Type B pancreatic cell (in vitro differentiated cells): ENCODE measurements at regions not wholly inside any gene's neighbourhood (a gene's known extent, or its start where the extent isn't known, plus 50 kb on each side); places are given as distances from the start of the nearest gene placed in this dataset.

Source experiments
- DNase-seq: peaks from one replicate; pipeline ENCODE4 v3.0.0; 2021; ENCODE audit warnings: mixed read lengths; ENCODE audit not compliant: unreplicated experiment; ENCODE audit errors: extremely low spot score
- H3K27ac Mint-ChIP-seq: 2 replicates; pipeline ENCODE4 v1.8.0; 2021; ENCODE audit warnings: mild to moderate bottlenecking, mixed read lengths
- H3K27me3 Mint-ChIP-seq: 2 replicates; pipeline ENCODE4 v1.8.0; 2021; ENCODE audit warnings: mixed read lengths
- H3K36me3 Mint-ChIP-seq: 2 replicates; pipeline ENCODE4 v1.8.0; 2021; ENCODE audit warnings: mixed read lengths
- H3K4me1 Mint-ChIP-seq: one replicate; pipeline ENCODE4 v1.8.0; 2021; ENCODE audit warnings: mixed read lengths; ENCODE audit not compliant: unreplicated experiment
- H3K4me3 Mint-ChIP-seq: 2 replicates; pipeline ENCODE4 v1.8.0; 2021; ENCODE audit warnings: mild to moderate bottlenecking, mixed read lengths
- H3K9me3 Mint-ChIP-seq: 2 replicates; pipeline ENCODE4 v1.8.0; 2021; ENCODE audit warnings: mixed read lengths
- TF ChIP-seq, protein P1 (sequence below): fragments of 200-600 bp; sonication (generic); conservative IDR thresholded peaks from 2 replicates; pipeline ENCODE4 v1.5.0; 2021; ENCODE audit warnings: antibody characterized with exemption, mild to moderate bottlenecking

DNA sequence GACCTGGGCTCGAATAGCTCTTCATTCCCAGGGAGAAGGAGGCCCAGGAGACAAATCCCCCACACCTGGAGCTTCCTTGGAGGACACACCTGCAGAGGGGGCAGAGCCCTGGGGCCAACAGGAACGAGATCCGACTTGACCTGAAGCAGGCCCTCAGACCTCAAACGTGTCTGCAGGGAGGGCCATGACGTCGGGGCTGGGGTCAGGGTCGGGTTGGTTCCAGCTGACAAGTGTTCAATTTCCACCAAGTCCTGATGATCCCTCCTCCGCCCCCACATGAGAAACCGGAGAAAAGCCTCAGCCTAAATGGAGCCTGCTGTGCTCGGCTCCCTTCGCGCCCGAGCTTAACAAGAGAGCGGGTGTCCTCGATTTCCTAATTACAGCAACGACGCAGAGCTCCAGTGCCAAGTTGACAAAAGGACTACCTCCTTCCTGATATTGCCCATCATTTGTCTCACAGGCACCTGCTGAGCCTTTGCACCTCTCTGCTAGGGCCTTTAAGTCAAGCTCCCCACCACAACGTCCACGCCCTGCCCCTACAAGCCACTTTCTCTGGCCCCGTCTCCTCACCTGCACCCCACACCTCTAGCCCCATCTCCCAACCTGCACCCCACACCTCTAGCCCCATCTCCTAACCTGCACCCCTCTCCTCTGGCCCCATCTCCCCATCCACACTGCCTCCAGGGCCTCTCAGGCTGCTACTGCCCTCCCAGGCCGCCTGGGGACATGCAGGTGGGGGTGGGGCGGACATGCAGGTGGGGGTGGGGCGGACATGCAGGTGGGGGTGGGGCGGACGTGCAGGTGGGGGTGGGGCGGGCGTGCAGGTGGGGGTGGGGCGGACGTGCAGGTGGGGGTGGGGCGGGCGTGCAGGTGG, 519.4 kb downstream of the GLRX3 start:
- DNase-seq, result no peak
- no peaks in the 10 kb centered on the region for H3K27me3 Mint-ChIP-seq
- H3K27ac Mint-ChIP-seq, result no peak overlapping the region
- H3K4me1 Mint-ChIP-seq, result no peaks in the 10 kb centered on the region
- TF ChIP-seq, protein P1, sequence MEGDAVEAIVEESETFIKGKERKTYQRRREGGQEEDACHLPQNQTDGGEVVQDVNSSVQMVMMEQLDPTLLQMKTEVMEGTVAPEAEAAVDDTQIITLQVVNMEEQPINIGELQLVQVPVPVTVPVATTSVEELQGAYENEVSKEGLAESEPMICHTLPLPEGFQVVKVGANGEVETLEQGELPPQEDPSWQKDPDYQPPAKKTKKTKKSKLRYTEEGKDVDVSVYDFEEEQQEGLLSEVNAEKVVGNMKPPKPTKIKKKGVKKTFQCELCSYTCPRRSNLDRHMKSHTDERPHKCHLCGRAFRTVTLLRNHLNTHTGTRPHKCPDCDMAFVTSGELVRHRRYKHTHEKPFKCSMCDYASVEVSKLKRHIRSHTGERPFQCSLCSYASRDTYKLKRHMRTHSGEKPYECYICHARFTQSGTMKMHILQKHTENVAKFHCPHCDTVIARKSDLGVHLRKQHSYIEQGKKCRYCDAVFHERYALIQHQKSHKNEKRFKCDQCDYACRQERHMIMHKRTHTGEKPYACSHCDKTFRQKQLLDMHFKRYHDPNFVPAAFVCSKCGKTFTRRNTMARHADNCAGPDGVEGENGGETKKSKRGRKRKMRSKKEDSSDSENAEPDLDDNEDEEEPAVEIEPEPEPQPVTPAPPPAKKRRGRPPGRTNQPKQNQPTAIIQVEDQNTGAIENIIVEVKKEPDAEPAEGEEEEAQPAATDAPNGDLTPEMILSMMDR, result no peak
- H3K9me3 Mint-ChIP-seq, result no peaks in the 10 kb centered on the region
- no peaks in the 10 kb centered on the region for H3K36me3 Mint-ChIP-seq
- no peak overlapping the region for H3K4me3 Mint-ChIP-seq

DNA sequence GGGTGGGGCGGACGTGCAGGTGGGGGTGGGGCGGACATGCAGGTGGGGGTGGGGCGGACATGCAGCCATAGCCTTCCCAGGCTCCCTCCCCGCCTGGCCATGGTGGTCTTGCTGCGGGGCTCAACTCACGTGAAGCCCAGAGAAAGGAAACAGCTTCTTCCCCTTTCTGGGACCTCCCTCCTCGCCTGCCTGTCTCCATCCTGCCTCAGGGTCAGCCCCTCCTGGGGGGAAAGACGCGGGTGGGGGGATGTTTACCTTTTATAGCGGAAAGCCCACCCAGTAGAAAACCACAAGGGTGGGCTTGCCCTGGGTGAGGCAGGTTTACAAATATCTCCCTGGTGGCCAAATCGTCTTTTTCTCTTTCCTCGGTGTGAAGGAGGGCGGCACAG, 520.0 kb downstream of the GLRX3 start:
- no peak for DNase-seq
- H3K4me1 Mint-ChIP-seq, result no peaks in the 10 kb centered on the region
- no peak overlapping the region for H3K4me3 Mint-ChIP-seq
- H3K27ac Mint-ChIP-seq, result no peak overlapping the region
- H3K36me3 Mint-ChIP-seq, result no peaks in the 10 kb centered on the region
- no peaks in the 10 kb centered on the region for H3K9me3 Mint-ChIP-seq
- no peaks in the 10 kb centered on the region for H3K27me3 Mint-ChIP-seq
- TF ChIP-seq, protein P1, result no peak

DNA sequence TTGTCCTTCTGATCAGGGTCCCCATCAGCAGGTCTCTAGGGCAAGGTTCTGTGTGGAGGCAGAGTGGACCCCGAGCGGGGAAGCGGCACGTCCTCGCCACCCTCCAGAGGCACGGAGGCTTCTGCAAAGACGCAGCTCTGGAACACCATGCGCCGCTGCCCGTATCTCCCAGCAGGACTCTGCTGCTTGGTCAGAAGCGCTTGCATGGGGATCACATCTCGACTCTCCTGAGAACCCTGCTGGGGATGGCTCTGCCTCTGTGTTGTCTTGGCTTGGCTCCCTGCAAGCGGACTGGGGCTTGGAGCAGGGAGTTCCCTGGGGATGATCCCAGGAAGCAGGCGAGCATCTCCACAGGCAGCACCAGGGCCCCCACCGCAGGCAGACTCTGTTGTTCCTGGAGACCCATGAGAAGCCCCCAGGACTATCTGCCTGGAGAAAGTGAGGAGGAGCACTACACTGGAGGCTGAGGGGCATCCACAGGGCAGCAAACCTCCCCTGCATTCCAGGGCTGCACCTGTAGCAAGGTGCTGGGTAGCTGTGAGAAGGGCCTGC, 520.5 kb downstream of the GLRX3 start:
- TF ChIP-seq, protein P1, result no peak
- Mint-ChIP-seq H3K4me1 (no peaks in the 10 kb centered on the region), H3K27ac (no peak overlapping the region), H3K9me3 (no peaks in the 10 kb centered on the region), H3K27me3 (no peaks in the 10 kb centered on the region), H3K36me3 (no peaks in the 10 kb centered on the region), H3K4me3 (no peak overlapping the region)
- DNase-seq, result no peak

DNA sequence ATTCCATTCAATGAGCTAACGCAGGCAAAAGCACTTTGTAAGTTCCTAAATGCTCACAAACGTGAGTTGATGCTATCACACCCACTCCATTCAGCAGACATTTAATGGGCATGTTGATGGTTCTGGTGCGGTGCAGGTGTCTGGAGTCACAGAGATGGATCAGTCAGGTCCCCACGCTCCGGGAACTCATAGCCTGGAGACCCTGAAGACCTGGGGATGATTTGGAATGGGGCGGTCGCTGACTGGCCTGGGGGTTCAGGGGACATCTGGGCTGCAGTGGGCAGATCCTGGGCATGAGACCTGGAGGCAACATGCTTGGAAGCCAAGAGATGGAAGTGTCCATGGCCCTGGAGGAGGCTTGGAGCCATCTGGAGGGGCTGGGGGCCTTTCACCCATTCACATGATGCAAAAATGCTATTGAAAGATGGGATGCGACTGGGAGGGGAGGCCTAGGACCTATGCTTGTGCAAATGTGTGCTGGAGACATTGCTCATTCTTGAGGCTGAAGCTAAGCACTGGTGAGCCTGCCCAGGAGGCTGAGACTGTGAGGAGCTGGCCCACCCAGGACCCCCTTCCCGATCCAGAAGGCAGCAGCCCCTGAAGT, 522.6 kb downstream of the GLRX3 start:
- no peaks in the 10 kb centered on the region for H3K9me3 Mint-ChIP-seq
- TF ChIP-seq, protein P1, result no peak
- H3K4me3 Mint-ChIP-seq, result no peak overlapping the region
- no peaks in the 10 kb centered on the region for H3K4me1 Mint-ChIP-seq
- no peaks in the 10 kb centered on the region for H3K36me3 Mint-ChIP-seq
- H3K27me3 Mint-ChIP-seq, result no peaks in the 10 kb centered on the region
- no peak for DNase-seq
- no peak overlapping the region for H3K27ac Mint-ChIP-seq

DNA sequence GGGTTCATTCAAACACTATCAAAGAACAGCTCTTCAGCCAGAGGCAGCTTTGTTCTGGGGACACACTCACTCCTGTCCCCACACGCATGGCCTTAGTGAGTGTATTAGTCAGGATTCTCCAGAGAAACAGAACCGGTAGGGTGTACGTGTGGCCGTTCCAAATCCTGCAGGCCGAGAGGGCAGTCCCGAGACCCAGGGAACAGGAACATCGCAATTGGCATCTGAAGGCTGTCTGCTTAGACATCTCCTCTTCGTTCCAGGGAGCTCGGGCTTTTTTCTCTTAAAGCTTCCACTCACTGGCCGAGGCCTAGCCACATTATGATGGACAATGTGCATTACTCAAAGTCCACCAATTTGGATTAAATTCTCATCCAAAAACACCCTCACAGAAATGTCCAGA, 523.3 kb downstream of the GLRX3 start:
- no peak for DNase-seq
- no peaks in the 10 kb centered on the region for H3K27me3 Mint-ChIP-seq
- H3K36me3 Mint-ChIP-seq, result no peaks in the 10 kb centered on the region
- no peak overlapping the region for H3K4me3 Mint-ChIP-seq
- H3K27ac Mint-ChIP-seq, result no peak overlapping the region
- no peaks in the 10 kb centered on the region for H3K4me1 Mint-ChIP-seq
- H3K9me3 Mint-ChIP-seq, result no peaks in the 10 kb centered on the region
- TF ChIP-seq, protein P1, result no peak
